BLaER1 treated with 17β-estradiol and CSF1 and Interleukin-3, amounts not matched to agents 10 nM and 100 nM (cell line): ENCODE measurements at regions not wholly inside any gene's neighbourhood (a gene's known extent, or its start where the extent isn't known, plus 50 kb on each side); places are given as distances from the start of the nearest gene placed in this dataset.

Experiments
- H3K27ac ChIP-seq, 11 experiments: shearing (Covaris generic); formaldehyde crosslinking; 2 replicates each; pipeline ENCODE4 v1.8.1; 2022
- H3K27me3 ChIP-seq, 11 experiments: shearing (Covaris generic); formaldehyde crosslinking; 2 replicates each; pipeline ENCODE4 v1.8.1; 2022
- H3K36me3 ChIP-seq, 11 experiments: shearing (Covaris generic); formaldehyde crosslinking; 2 replicates each; pipeline ENCODE4 v1.8.1; 2022
- H3K4me1 ChIP-seq, 10 experiments: shearing (Covaris generic); formaldehyde crosslinking; 2 replicates each; pipeline ENCODE4 v1.8.1; 2022
- H3K4me2 ChIP-seq, 11 experiments: shearing (Covaris generic); formaldehyde crosslinking; 2 replicates each; pipeline ENCODE4 v1.8.1; 2022
- H3K4me3 ChIP-seq, 10 experiments: shearing (Covaris generic); formaldehyde crosslinking; 2 replicates each; pipeline ENCODE4 v1.8.1; 2022
- H3K9ac ChIP-seq, 11 experiments: shearing (Covaris generic); formaldehyde crosslinking; 2 replicates each; pipeline ENCODE4 v1.8.1; 2022
- H3K9me3 ChIP-seq, 11 experiments: shearing (Covaris generic); formaldehyde crosslinking; replicated peaks in 1 of 11; 2 replicates each; pipeline ENCODE4 v1.8.1; 2022
- H4K20me1 ChIP-seq, 11 experiments: shearing (Covaris generic); formaldehyde crosslinking; 2 replicates each; pipeline ENCODE4 v1.8.1; 2022
- Cebpa-rat ChIP-seq, 11 experiments: shearing (Covaris generic); IDR thresholded peaks; 2 replicates each; pipeline ENCODE4 v1.8.1; 2022

DNA sequence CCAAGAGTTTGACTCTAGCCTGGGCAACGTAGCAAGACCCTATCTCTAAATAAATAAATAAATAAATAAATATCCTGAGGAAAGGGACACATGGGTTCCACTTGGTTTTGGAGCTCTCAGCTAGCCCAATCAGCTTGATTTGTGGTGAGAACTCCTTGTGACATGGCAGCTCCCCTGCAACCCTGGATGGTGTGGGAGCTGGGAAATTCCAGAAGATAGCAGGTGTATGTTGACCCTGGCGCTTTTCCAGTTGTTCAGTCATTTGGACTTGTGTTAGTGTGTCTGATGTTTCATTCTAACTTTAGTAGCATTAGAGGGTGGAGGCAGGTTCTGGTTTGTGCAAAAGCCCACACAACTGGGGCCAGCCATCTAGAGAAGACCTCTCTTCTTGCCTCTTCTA, 148.5 kb upstream of the NCAM1 start:
- Histone ChIP-seq H3K27me3 (no peaks in the 10 kb centered on the region), H3K9ac (no peak overlapping the region), H4K20me1 (no peaks in the 10 kb centered on the region), H3K4me1 (no peaks in the 10 kb centered on the region), H3K36me3 (no peaks in the 10 kb centered on the region), H3K9me3 (peaks cover 0 to 30% (median 4%) of the 10 kb centered on the region in 11 experiments; a peak in 7 of 22 replicates), H3K4me2 (no peak overlapping the region), H3K4me3 (no peak overlapping the region), H3K27ac (no peak overlapping the region)
- no peak for TF ChIP-seq Cebpa-rat (IDR thresholded peaks at IDR 0.05)

DNA sequence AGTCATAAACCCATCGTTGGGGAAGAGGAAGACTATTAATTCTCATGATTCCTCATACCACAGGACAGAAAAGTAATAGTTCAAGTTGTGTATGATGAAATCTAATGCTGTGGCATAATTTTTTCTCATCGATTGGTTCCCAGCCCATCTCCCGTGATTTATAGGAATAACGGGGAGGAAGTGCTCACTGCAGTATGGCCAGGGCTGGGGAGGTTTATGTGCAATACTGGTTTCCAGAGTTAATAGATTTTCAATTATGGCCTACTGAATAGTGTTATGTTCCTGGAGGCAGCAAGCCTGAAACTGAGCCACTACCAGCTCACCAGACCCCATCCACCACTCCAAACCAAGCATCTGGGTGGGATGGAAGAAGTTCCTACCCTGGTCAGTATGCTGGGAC, 147.1 kb upstream of the NCAM1 start:
- no peaks in the 10 kb centered on the region for H3K27me3 ChIP-seq
- H3K4me3 ChIP-seq: no peak overlapping the region
- no peak overlapping the region for H3K4me2 ChIP-seq
- H4K20me1 ChIP-seq: no peaks in the 10 kb centered on the region
- peaks cover 0 to 30% (median 4%) of the 10 kb centered on the region in 11 experiments; a peak in 7 of 22 replicates for H3K9me3 ChIP-seq
- H3K4me1 ChIP-seq: no peaks in the 10 kb centered on the region
- no peaks in the 10 kb centered on the region for H3K36me3 ChIP-seq
- H3K27ac ChIP-seq: no peak overlapping the region
- H3K9ac ChIP-seq: no peak overlapping the region
- TF ChIP-seq Cebpa-rat (IDR thresholded peaks at IDR 0.05): no peak

DNA sequence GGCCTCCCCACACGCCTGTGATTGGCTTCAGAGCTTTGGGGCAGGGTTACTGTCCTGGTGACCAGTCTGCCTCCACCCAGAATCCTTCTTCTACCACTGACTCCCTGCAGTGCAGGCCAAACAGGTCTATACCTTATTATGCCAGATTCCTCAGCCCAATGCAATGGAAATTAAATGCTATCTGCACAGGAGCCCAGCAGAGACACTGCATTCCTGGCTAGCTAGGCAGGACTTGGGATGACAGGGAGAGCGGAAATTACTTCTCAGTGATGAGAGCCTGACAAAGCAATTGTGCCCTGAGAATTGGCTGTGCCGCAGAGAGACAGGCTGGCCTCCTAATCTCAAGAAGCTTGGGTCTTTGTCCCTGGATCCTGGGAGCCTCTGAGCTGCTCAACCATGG, 143.8 kb upstream of the NCAM1 start:
- no peak overlapping the region for H3K27ac ChIP-seq
- H3K9me3 ChIP-seq: peaks cover 0 to 16% (median 4%) of the 10 kb centered on the region in 11 experiments; a peak in 6 of 22 replicates
- H4K20me1 ChIP-seq: no peaks in the 10 kb centered on the region
- H3K36me3 ChIP-seq: no peaks in the 10 kb centered on the region
- H3K9ac ChIP-seq: no peak overlapping the region
- no peaks in the 10 kb centered on the region for H3K27me3 ChIP-seq
- H3K4me1 ChIP-seq: no peaks in the 10 kb centered on the region
- no peak overlapping the region for H3K4me2 ChIP-seq
- no peak for TF ChIP-seq Cebpa-rat (IDR thresholded peaks at IDR 0.05)
- H3K4me3 ChIP-seq: no peak overlapping the region

DNA sequence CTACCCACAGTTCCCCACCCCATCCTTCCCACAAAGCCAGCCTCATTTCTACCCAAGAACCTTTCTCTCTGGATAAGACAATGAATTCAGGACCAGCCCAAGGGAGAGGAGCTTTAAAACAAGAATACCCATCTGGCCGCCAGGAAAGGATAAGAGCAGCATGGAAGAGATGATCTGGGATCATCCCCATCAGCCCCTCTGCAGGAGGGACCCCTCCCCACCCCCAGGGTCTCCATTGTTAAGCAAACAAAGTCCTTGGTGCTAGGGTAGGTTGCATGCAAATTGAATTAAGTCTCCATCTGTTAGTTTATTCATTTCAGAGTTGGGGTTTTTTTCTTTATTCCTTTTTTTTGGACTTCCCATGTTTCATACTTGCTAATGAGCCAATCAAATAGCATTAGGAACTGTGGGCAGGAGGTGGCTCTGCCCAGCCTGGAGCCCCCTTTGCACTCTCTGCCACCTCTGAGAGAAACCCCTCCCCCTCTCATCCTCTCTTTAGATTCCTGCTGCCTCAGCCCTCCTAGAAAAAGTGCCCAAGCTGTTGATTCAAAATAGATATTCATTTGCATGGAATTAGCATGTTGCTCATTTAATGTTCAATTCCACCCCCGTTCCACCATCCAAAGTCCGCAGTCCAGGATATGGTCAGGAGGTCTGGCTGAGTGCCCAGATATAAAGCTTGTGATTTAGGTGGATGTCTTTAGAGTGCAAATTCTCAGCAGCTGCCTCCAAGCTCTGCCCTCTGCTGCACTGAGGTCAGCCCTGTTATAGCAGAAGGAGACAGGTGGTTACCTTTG, 138.5 kb upstream of the NCAM1 start:
- Histone ChIP-seq H3K9ac (no peak overlapping the region), H3K27ac (no peak overlapping the region), H3K4me1 (no peaks in the 10 kb centered on the region), H3K4me3 (no peak overlapping the region), H3K4me2 (no peak overlapping the region), H3K27me3 (no peaks in the 10 kb centered on the region), H3K9me3 (peaks cover 0 to 16% (median 6%) of the 10 kb centered on the region in 11 experiments; a peak in 10 of 22 replicates), H3K36me3 (no peaks in the 10 kb centered on the region), H4K20me1 (no peaks in the 10 kb centered on the region)
- TF ChIP-seq Cebpa-rat (IDR thresholded peaks at IDR 0.05): no peak

DNA sequence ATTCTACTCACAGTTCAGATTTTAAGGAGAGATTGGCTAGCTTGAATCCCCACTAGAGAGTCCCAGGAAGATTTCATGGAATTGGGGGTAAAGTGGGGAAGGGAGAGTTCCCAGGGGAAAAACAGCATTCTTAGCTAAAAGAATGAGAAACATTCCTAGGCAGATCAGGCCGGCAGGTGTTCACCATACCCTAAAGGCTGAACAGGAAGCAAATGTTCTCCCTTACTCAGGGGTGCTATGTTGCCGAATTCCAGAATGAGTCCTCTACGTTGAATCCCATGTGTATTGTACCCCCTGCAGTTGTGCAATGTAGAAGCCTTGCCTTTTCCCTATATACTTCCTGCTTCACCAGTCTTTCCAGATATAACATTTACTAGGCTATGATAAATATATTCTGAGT, 135.2 kb upstream of the NCAM1 start:
- Histone ChIP-seq H3K27me3 (no peaks in the 10 kb centered on the region), H4K20me1 (no peaks in the 10 kb centered on the region), H3K36me3 (no peaks in the 10 kb centered on the region), H3K27ac (no peak overlapping the region), H3K4me3 (no peak overlapping the region), H3K9me3 (peaks cover 0 to 16% (median 6%) of the 10 kb centered on the region in 11 experiments; a peak in 11 of 22 replicates), H3K4me2 (no peak overlapping the region), H3K4me1 (no peaks in the 10 kb centered on the region), H3K9ac (no peak overlapping the region)
- TF ChIP-seq Cebpa-rat (IDR thresholded peaks at IDR 0.05): no peak

DNA sequence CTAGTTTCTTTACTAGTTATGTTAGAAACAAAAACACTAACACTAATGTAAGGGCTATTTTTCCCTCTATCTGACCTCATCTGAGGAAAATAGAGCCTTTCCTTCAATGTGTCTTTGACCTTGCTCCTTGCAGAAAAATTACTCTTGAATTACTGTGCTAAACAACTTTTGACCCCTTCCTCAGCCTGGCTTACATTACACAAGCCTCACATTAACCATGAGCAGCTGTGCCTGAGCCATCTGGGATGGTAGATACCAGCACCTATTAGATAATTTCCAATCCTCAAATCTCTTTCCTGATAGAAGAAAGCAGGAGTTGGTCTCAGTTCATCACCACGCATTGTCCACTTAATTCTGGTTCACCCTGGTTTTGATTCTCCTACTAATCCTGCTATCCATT, 134.4 kb upstream of the NCAM1 start:
- Histone ChIP-seq H4K20me1 (no peaks in the 10 kb centered on the region), H3K27me3 (no peaks in the 10 kb centered on the region), H3K27ac (no peak overlapping the region), H3K36me3 (no peaks in the 10 kb centered on the region), H3K4me3 (no peak overlapping the region), H3K4me2 (no peak overlapping the region), H3K4me1 (no peaks in the 10 kb centered on the region), H3K9me3 (peaks cover 0 to 16% (median 6%) of the 10 kb centered on the region in 11 experiments; a peak in 11 of 22 replicates), H3K9ac (no peak overlapping the region)
- TF ChIP-seq Cebpa-rat (IDR thresholded peaks at IDR 0.05): no peak

DNA sequence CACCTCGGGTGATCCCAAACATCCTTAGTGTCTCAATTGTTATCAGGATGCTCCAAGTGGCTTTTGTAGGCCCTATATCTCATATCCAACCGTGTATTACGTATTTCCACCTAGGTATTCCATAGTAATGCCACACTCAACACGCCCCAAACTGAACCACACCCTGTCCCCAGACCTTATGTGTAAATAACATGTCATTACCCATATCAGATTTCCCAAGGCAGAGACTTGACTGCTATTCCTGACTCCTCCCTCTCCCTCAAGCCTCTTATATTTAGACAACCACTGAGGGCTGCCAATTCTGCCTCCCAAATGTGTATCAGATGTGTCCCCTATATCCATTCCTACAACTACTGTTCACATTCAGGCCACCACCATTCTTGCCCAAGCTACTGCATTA, 132.8 kb upstream of the NCAM1 start:
- no peaks in the 10 kb centered on the region for H3K27me3 ChIP-seq

DNA sequence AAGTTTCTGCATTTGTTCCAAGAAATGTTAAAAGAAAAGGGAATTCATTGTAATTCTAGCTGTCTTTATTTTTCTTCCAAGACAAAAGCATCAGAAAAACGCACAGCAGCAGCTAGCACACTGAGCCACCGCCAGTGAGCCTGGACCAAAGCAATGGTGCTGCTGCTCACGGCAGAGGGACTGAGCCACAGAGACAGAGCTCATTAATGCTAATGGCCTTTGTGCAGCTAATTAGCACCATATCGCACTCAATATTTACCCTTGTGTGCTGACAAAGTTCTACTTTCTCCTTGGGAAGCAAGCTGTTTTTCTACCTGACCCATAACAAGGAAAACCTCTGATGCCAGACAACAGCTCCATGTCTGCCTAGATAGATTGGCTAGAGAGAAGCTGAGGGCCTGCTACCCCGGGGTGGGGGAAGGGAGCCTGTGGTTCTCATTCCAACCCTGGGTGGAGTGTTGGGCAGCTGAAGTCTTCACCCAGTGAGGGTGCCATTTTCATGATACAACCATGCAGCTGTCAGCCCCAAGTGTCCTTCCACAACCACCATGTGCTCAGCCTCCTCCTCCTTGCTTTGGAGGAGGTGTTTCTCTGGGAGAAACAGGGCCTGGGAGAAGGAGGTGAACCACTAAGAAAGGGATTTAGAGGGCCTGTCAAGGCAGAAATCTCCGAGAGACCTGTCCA, 131.1 kb upstream of the NCAM1 start:
- Histone ChIP-seq H3K9me3 (peaks cover 0 to 6% (median 0%) of the 10 kb centered on the region in 11 experiments; a peak in 2 of 22 replicates), H3K4me3 (no peak overlapping the region), H3K27ac (no peak overlapping the region), H3K4me1 (peaks cover 0 to 5% (median 0%) of the 10 kb centered on the region in 10 experiments; a peak in 3 of 20 replicates), H4K20me1 (no peaks in the 10 kb centered on the region), H3K9ac (no peak overlapping the region), H3K27me3 (no peaks in the 10 kb centered on the region), H3K36me3 (no peaks in the 10 kb centered on the region), H3K4me2 (no peak overlapping the region)
- TF ChIP-seq Cebpa-rat (IDR thresholded peaks at IDR 0.05): no peak

More for the DNA sequence above, 132.8 kb upstream of the NCAM1 start:
- no peaks in the 10 kb centered on the region for H3K36me3 ChIP-seq
- H3K9ac ChIP-seq: no peak overlapping the region
- H3K9me3 ChIP-seq: peaks cover 0 to 16% (median 6%) of the 10 kb centered on the region in 11 experiments; a peak in 11 of 22 replicates
- no peaks in the 10 kb centered on the region for H4K20me1 ChIP-seq
- no peak for TF ChIP-seq Cebpa-rat (IDR thresholded peaks at IDR 0.05)
- no peak overlapping the region for H3K4me2 ChIP-seq
- no peak overlapping the region for H3K27ac ChIP-seq
- no peak overlapping the region for H3K4me3 ChIP-seq
- no peaks in the 10 kb centered on the region for H3K4me1 ChIP-seq

DNA sequence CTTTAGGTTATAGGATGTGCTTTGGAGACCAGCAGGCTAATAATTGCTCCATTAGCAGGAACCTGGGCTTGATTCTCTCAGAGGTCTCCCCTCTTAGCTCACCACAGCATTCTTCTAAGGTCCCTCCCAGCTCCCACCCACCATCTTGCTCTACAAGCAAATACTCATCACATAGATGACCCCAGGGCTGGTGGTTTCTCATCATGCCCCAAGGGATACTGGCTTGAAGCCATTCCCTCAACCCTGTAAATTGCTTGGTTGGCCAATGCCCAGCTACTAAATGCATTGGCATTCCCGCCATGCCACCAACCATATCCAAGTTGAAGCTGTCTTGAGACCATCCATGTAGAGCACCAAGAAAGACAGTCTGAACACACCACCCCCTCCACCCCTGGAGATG, 130.2 kb upstream of the NCAM1 start:
- peaks cover 0 to 6% (median 0%) of the 10 kb centered on the region in 11 experiments; a peak in 1 of 22 replicates for H3K9me3 ChIP-seq
- no peak for TF ChIP-seq Cebpa-rat (IDR thresholded peaks at IDR 0.05)
- H3K36me3 ChIP-seq: no peaks in the 10 kb centered on the region
- no peak overlapping the region for H3K4me3 ChIP-seq
- no peak overlapping the region for H3K4me2 ChIP-seq
- H3K9ac ChIP-seq: no peak overlapping the region
- no peak overlapping the region for H3K27ac ChIP-seq
- no peaks in the 10 kb centered on the region for H3K27me3 ChIP-seq
- peaks cover 0 to 9% (median 0%) of the 10 kb centered on the region in 10 experiments; a peak in 3 of 20 replicates for H3K4me1 ChIP-seq
- no peaks in the 10 kb centered on the region for H4K20me1 ChIP-seq
